ENCODE measurements at regions not wholly inside any gene's neighbourhood (a gene's known extent, or its start where the extent isn't known, plus 50 kb on each side); places are given as distances from the start of the nearest gene placed in this dataset.

- TF ChIP-seq CTCF (conservative IDR thresholded peaks at IDR 0.05; ENCODE audit: low read depth, low read length): no peak
- no peak overlapping the region for H3K4me3 ChIP-seq (ENCODE audit: low read length)
- DNase-seq (ENCODE audit: low read depth): peak; percentile 51
Observed at GRCh38 chr20:50335105-50335504, 144.5 kb downstream of the CEBPB start.

- no peak overlapping the region for H3K4me3 ChIP-seq (ENCODE audit: low read length)
- no peak for DNase-seq (ENCODE audit: low read depth)
- TF ChIP-seq CTCF (conservative IDR thresholded peaks at IDR 0.05; ENCODE audit: low read depth, low read length): no peak
Observed at GRCh38 chr20:50335866-50336265, 145.2 kb downstream of the CEBPB start.

GRCh38 chr20:50336661-50337060 is 146.0 kb downstream of the CEBPB start:
- no peak for TF ChIP-seq CTCF (conservative IDR thresholded peaks at IDR 0.05; ENCODE audit: low read depth, low read length)
- DNase-seq (ENCODE audit: low read depth): no peak
- no peak overlapping the region for H3K4me3 ChIP-seq (ENCODE audit: low read length)

GRCh38 chr20:50337521-50338466 is 147.2 kb downstream of the CEBPB start:
- no peak for DNase-seq (ENCODE audit: low read depth)
- H3K4me3 ChIP-seq (ENCODE audit: low read length): no peak overlapping the region
- no peak for TF ChIP-seq CTCF (conservative IDR thresholded peaks at IDR 0.05; ENCODE audit: low read depth, low read length)

- peak; percentile 5 for TF ChIP-seq CTCF (conservative IDR thresholded peaks at IDR 0.05; ENCODE audit: low read depth, low read length)
- no peak overlapping the region for H3K4me3 ChIP-seq (ENCODE audit: low read length)
- no peak for DNase-seq (ENCODE audit: low read depth)
Observed at GRCh38 chr20:50338479-50339391, 148.1 kb downstream of the CEBPB start.

GRCh38 chr20:50339466-50339901 is 148.9 kb downstream of the CEBPB start:
- no peak for TF ChIP-seq CTCF (conservative IDR thresholded peaks at IDR 0.05; ENCODE audit: low read depth, low read length)
- no peak overlapping the region for H3K4me3 ChIP-seq (ENCODE audit: low read length)
- DNase-seq (ENCODE audit: low read depth): peak; percentile 90
